Testis (tissue), 2 donors: ENCODE measurements at regions not wholly inside any gene's neighbourhood (a gene's known extent, or its start where the extent isn't known, plus 50 kb on each side); places are given as distances from the start of the nearest gene placed in this dataset.

ENCODE experiments used
- DNase-seq: peaks from one replicate; pipeline ENCODE4 v3.0.0-alpha.2; 2019
- H3K27ac ChIP-seq, 2 donors: fragments of 200-600 bp; sonication (generic); one replicate each; pipeline ENCODE4 v1.5.1; 2019
- H3K27me3 ChIP-seq: fragments of 200-600 bp; sonication (generic); one replicate; pipeline ENCODE4 v1.5.1; 2019
- H3K36me3 ChIP-seq: fragments of 200-600 bp; sonication (generic); one replicate; pipeline ENCODE4 v1.5.1; 2017; ENCODE audit warnings: low read depth; ENCODE audit errors: missing control alignments
- H3K4me1 ChIP-seq: fragments of 200-600 bp; sonication (generic); one replicate; pipeline ENCODE4 v1.5.1; 2019
- H3K4me3 ChIP-seq, 2 donors: fragments of 200-600 bp; sonication (generic); one replicate each; pipeline ENCODE4 v1.5.1; 2017 to 2019
- H3K9me3 ChIP-seq: fragments of 200-600 bp; sonication (generic); one replicate; pipeline ENCODE4 v1.5.1; 2017
- CTCF ChIP-seq, 3 experiments: fragments of 450-650 bp in 2 of 3; fragments of 200-600 bp in 1 of 3; sonication (generic) in 1 of 3; IDR thresholded peaks; one replicate each; pipeline ENCODE4 v1.5.1; 2016 to 2019; ENCODE audit warnings: antibody characterized with exemption in 3 of 3, mild to moderate bottlenecking in 2 of 3, moderate library complexity in 1 of 3
- POLR2A ChIP-seq: fragments of 450-650 bp; IDR thresholded peaks from one replicate; pipeline ENCODE4 v1.6.1; 2017; ENCODE audit warnings: antibody characterized with exemption, mild to moderate bottlenecking, moderate library complexity
- WGBS, 2 donors: methylation state at CpG; one replicate each; pipeline ENCODE4 v1.1.5; 2018; 5-methylcytosine and 5-hydroxymethylcytosine counted together
- intact Hi-C: fragments of 100-400 bp; cut with DNase I; formaldehyde crosslinking; loops from one replicate; pipeline ENCODE4 v1.15.1; 2023; ENCODE audit warnings: low total_unique reads

DNA sequence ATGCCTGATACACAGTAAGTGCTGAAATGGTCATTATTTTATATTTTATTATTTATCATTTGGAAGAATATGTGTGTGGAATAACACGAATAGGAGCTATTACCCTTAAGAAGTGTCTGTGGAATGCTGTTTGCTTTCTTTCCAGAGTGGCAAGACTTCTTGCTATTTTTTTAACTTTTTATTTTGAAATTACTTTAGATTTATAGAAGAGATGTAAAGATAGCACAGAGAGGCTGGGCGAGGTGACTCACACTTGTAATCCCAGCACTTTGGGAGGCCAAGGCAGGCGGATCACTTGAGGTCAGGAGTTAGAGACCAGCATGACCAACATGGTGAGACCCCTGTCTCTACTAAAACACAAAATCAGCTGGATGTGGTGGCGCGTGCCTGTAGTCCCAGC is 58.9 kb upstream of the PAX6 start:
- intact Hi-C loops = loop anchor here (5.0 kb wide), 1 partner anchor 378 kb away; no protein-coding TSS in a partner anchor

DNA sequence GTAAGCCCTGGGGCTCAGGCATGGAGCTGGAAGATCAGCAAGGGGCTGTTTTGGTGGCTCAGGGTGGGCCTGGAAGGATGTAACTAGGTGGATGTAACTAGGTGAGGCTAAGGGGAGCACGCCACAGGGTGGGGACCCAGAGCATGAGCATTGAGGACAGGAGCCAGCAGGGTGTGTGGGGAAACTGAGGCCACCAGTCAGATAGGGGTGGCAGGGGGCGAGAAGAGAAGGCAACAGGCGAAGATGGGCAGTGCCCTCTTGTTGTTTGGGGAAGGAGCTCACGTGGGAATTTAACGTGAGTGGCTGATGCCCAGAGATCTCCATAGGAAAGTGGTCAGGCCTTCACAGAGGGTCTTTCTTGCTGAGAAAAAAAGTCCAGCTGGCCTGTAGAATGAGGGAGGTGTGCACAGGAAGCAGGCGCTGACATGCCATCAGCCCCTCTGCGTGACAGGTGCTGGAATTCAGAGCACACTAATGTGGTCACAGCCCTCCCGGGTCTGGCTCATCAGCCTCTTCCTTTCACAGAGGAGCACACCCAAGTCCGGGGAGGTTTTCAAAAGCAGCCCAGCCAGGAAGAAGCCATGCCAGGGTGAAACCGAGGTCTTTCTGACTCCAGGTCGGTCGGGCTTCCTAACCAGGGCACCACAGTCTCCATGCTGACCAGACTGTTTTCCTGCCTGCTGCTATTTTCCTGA is 54.6 kb upstream of the PAX6 start:
- intact Hi-C loops = no loop called here
- WGBS, 2 donors = 88 to 91% methylated on average over 12 of the region's 12 CpGs

More for the DNA sequence above, 58.9 kb upstream of the PAX6 start:
- Histone ChIP-seq H3K27ac (no peak overlapping the region), H3K27me3 (no peaks in the 10 kb centered on the region), H3K4me1 (no peaks in the 10 kb centered on the region), H3K4me3 (no peak overlapping the region), H3K9me3 (no peaks in the 10 kb centered on the region), H3K36me3 (no peaks in the 10 kb centered on the region)
- DNase-seq = no peak
- no peak for TF ChIP-seq CTCF (IDR thresholded peaks at IDR 0.05)
- WGBS, 2 donors = 85 to 90% methylated on average over 5 of the region's 5 CpGs

GRCh38 chr11:31863170-31863832 is 52.2 kb upstream of the PAX6 start:
- Histone ChIP-seq H3K4me1 (no peaks in the 10 kb centered on the region), H3K9me3 (no peaks in the 10 kb centered on the region), H3K27ac (no peak overlapping the region), H3K4me3 (no peak overlapping the region), H3K36me3 (no peaks in the 10 kb centered on the region), H3K27me3 (no peaks in the 10 kb centered on the region)
- intact Hi-C loops = no loop called here
- WGBS, 2 donors = 75 to 77% methylated on average over 7 of the region's 7 CpGs
- TF ChIP-seq CTCF (IDR thresholded peaks at IDR 0.05) (no peak), POLR2A (no peak)
- DNase-seq = no peak

More for the DNA sequence above, 54.6 kb upstream of the PAX6 start:
- no peak overlapping the region for H3K4me3 ChIP-seq
- TF ChIP-seq POLR2A = no peak
- no peak for TF ChIP-seq CTCF (IDR thresholded peaks at IDR 0.05)
- H3K27me3 ChIP-seq = no peaks in the 10 kb centered on the region
- H3K9me3 ChIP-seq = no peaks in the 10 kb centered on the region
- DNase-seq = no peak
- H3K27ac ChIP-seq = no peak overlapping the region
- no peaks in the 10 kb centered on the region for H3K36me3 ChIP-seq
- no peaks in the 10 kb centered on the region for H3K4me1 ChIP-seq

GRCh38 chr11:31861011-31861410 is 49.9 kb upstream of the PAX6 start:
- WGBS, 2 donors = 85 to 90% methylated on average over 3 of the region's 3 CpGs
- no peak for TF ChIP-seq POLR2A
- TF ChIP-seq CTCF (IDR thresholded peaks at IDR 0.05) = no peak

More at GRCh38 chr11:31861011-31861410, 49.9 kb upstream of the PAX6 start:
- H3K36me3 ChIP-seq = no peaks in the 10 kb centered on the region
- intact Hi-C loops = no loop called here
- no peak overlapping the region for H3K27ac ChIP-seq
- H3K4me1 ChIP-seq = no peaks in the 10 kb centered on the region
- H3K4me3 ChIP-seq = no peak overlapping the region
- no peak for DNase-seq
- H3K27me3 ChIP-seq = no peaks in the 10 kb centered on the region
- H3K9me3 ChIP-seq = no peaks in the 10 kb centered on the region
